Stomach (tissue), 4 donors: ENCODE measurements at regions not wholly inside any gene's neighbourhood (a gene's known extent, or its start where the extent isn't known, plus 50 kb on each side); places are given as distances from the start of the nearest gene placed in this dataset.

Source experiments
- CTCF ChIP-seq, 7 experiments: fragments of 450-650 bp in 4 of 7; fragments of 200-600 bp in 3 of 7; sonication (generic) in 3 of 7; IDR thresholded peaks; one replicate each; pipeline ENCODE4 v1.5.1; 2016 to 2019; ENCODE audit warnings: antibody characterized with exemption in 7 of 7, control low read depth in 2 of 7, mild to moderate bottlenecking in 1 of 7
- EP300 ChIP-seq: sonication (generic); formaldehyde crosslinking; IDR thresholded peaks from one replicate; pipeline ENCODE4 v1.6.1; 2017; ENCODE audit warnings: antibody characterized with exemption
- POLR2A ChIP-seq, 4 donors: fragments of 450-650 bp; IDR thresholded peaks; one replicate each; pipeline ENCODE4 v1.6.1; 2016; ENCODE audit warnings: antibody characterized with exemption in 4 of 4, control low read depth in 2 of 4, mild to moderate bottlenecking in 1 of 4, moderate library complexity in 1 of 4
- POLR2AphosphoS5 ChIP-seq, 3 donors: sonication (generic); formaldehyde crosslinking; IDR thresholded peaks; one replicate each; pipeline ENCODE4 v1.6.1; 2016; ENCODE audit warnings: antibody characterized with exemption in 3 of 3

- TF ChIP-seq CTCF (IDR thresholded peaks at IDR 0.05), result no peak
- TF ChIP-seq EP300, result no peak
- TF ChIP-seq POLR2A (IDR thresholded peaks at IDR 0.05), result no peak
- no peak for TF ChIP-seq POLR2AphosphoS5 (IDR thresholded peaks at IDR 0.05)
Observed at GRCh38 chr2:242020196-242021004, 150.9 kb downstream of the RTP5 start.
